ENCODE measurements at regions not wholly inside any gene's neighbourhood (a gene's known extent, or its start where the extent isn't known, plus 50 kb on each side); places are given as distances from the start of the nearest gene placed in this dataset.

DNA sequence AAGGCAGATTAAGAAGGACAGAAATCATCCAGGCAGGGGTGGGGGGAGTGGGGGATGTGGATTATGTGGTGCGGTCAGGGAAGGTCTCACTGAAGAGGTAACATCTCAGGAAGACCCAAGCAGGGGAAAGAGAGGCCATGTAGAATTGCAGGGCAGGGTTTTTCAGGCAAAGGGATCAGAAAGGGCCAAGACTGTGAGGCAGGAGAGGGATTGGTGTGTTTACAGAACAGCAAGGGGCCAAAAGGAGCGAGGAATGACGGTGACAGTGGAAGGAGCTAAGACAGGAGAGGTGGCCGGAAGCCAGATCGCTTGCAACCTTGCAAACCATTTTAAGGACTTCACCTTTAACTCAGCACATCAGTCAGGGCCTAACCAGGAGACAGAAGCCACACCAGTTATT, 535.4 kb upstream of the JARID2 start:
- no peak overlapping the region for H3K9ac ChIP-seq (ENCODE audit: low read length)
- H3K27ac ChIP-seq (ENCODE audit: low read length): no peak overlapping the region
- no peaks in the 10 kb centered on the region for H3K36me3 ChIP-seq (ENCODE audit: control insufficient read depth, low read depth, low read length)
- no peak overlapping the region for H3K4me3 ChIP-seq (ENCODE audit: low read length)
- H3K4me1 ChIP-seq (ENCODE audit: control insufficient read depth, low read depth, low read length): peaks cover 3% of the 10 kb centered on the region
- no peaks in the 10 kb centered on the region for H3K27me3 ChIP-seq (ENCODE audit: control insufficient read depth, insufficient read depth, low read length)
- no peaks in the 10 kb centered on the region for H3K9me3 ChIP-seq (ENCODE audit: control insufficient read depth, low read depth, low read length)

DNA sequence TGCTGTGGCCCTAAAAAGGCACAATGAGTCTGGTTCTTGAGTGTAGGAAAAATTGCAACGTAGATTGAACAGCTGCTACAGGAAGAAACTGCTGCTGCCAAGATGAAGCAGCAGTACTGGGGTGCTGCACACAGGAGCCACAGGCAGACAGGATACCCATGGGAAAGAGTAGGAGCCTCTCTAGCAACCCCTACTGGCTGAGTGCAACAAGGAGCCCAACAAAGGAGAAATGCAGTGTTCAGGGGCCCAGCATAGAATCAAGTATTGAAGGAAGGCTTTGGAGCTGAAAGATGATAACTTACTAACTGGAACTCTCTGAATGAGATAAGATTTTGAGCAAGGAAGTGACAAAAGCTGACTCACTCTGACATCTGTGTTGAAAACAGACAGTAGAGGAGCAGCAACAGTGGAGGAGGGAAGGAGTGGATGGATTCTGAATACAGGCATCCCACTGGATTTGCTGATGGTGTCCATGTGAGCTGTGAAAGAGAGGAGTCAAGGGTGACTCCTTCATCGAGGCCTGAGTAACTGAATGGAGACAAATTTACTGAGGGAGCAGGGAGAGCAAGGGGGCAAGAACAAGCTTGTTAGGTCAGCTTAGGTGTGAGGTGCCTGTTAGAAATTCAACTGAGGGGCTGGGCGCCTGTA, 534.7 kb upstream of the JARID2 start:
- peaks cover 3% of the 10 kb centered on the region for H3K4me1 ChIP-seq (ENCODE audit: control insufficient read depth, low read depth, low read length)
- no peaks in the 10 kb centered on the region for H3K9me3 ChIP-seq (ENCODE audit: control insufficient read depth, low read depth, low read length)
- H3K27ac ChIP-seq (ENCODE audit: low read length): no peak overlapping the region
- no peak overlapping the region for H3K9ac ChIP-seq (ENCODE audit: low read length)
- no peaks in the 10 kb centered on the region for H3K36me3 ChIP-seq (ENCODE audit: control insufficient read depth, low read depth, low read length)
- no peak overlapping the region for H3K4me3 ChIP-seq (ENCODE audit: low read length)
- H3K27me3 ChIP-seq (ENCODE audit: control insufficient read depth, insufficient read depth, low read length): no peaks in the 10 kb centered on the region

DNA sequence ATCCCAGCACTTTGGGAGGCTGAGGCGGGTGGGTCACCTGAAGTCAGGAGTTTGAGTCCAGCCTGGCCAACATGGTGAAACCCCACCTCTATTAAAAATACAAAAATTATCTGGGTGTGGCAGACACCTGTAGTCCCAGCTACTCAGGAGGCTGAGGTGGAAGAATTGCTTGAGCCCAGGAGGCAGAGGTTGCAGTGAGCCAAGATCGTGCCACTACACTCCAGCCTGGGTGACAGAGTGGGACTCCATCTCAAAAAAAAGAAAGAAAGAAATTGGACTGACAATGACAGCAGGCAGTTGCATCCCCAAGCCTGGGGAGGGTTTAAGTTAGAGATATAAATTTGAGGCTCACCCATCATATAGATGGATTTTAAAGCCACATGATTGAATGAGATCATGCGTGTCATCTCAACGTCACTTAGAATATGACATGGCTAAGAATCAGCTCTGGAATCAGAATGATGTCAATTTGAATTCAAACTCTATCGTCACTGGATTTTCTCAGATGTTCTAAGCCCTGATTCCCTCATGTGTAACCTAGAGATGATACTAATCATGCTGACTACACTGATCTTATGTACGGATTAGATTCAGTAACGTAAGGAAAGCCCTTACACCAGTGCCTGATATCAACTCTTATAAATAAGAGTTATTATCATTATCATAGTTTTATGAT, 534.0 kb upstream of the JARID2 start:
- Histone ChIP-seq H3K27ac (ENCODE audit: low read length) (no peak overlapping the region), H3K9ac (ENCODE audit: low read length) (no peak overlapping the region), H3K9me3 (ENCODE audit: control insufficient read depth, low read depth, low read length) (no peaks in the 10 kb centered on the region), H3K36me3 (ENCODE audit: control insufficient read depth, low read depth, low read length) (no peaks in the 10 kb centered on the region), H3K4me1 (ENCODE audit: control insufficient read depth, low read depth, low read length) (peaks cover 3% of the 10 kb centered on the region), H3K4me3 (ENCODE audit: low read length) (no peak overlapping the region), H3K27me3 (ENCODE audit: control insufficient read depth, insufficient read depth, low read length) (no peaks in the 10 kb centered on the region)

DNA sequence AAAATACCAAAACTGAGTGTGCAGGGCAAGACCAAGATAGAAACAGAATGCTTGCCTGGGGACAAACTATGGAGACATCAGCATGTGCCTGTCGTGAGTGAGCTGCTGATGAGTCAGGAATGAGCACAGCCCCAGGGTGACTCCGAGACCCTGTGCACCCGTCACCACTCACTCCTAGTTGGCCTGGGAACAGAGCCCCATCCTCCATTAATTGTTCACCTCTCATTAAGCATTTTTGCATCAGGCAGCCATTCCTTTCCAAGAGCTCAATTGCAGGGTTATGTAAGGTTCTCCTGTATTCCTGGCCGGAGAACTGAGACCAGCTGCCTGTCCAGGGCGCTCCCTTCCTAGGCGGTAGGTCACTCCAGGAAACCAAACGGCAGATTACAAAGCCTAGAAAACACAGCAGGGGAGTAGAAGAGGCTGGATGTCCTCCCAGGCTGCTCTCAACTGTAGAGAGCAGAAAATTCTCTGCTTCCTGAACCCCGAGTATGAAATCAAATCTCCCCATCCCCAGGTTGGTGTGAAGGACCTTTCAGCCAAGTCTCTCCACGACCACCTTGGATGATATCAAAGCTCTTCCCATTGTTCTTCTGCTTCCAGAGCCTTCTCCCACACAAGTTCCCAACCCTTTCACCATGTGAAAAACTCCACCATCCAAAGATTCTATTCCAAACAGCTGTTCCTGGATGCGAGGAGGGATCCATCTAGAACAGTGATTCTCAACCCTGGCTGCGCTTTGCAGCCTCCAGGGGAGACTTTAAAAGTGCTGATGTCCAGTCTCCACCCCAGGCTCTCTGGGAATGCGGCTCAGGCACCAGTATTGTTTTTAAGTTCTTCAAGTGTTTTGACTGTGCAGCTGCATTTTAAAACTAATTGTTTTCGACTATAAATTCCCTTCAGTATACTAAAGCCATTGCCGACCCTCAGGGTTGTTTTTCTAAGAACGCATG, 532.6 kb upstream of the JARID2 start:
- no peaks in the 10 kb centered on the region for H3K27me3 ChIP-seq (ENCODE audit: control insufficient read depth, insufficient read depth, low read length)
- no peaks in the 10 kb centered on the region for H3K9me3 ChIP-seq (ENCODE audit: control insufficient read depth, low read depth, low read length)
- H3K9ac ChIP-seq (ENCODE audit: low read length): no peak overlapping the region
- no peak overlapping the region for H3K27ac ChIP-seq (ENCODE audit: low read length)
- H3K4me3 ChIP-seq (ENCODE audit: low read length): no peak overlapping the region
- H3K36me3 ChIP-seq (ENCODE audit: control insufficient read depth, low read depth, low read length): no peaks in the 10 kb centered on the region
- peaks cover 3% of the 10 kb centered on the region for H3K4me1 ChIP-seq (ENCODE audit: control insufficient read depth, low read depth, low read length)

DNA sequence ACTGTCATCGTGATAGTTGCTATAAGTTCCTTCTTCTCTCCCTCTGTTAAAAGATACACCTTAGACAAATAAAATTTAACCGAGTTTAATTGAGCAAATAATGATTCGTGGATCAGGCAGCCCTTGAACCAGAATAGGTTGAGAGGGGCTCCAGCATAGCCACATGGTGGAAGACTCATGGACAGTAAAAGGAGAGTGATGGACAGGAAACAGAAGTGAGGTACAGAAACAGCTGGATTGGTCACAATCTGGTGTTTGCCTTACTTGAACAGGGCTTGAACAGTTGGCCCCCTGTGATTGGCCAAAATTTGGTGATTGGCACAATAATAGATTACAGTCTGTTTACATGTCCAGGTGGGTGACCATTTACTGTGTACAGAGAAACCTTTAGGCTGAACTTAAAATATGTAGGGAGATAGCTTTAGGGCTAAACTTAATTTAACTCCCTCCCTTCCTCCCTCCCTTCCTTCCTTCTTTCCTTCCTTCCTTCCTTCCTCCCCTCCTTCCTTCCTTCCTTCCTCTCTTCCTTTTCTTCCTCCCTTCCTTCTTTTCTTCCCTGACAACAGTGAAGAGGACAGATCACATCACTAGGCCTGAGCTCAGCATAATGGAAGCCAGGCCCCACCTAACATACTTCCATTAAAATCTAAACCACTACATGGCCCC, 531.8 kb upstream of the JARID2 start:
- Histone ChIP-seq H3K9me3 (ENCODE audit: control insufficient read depth, low read depth, low read length) (no peaks in the 10 kb centered on the region), H3K9ac (ENCODE audit: low read length) (no peak overlapping the region), H3K4me1 (ENCODE audit: control insufficient read depth, low read depth, low read length) (peaks cover 3% of the 10 kb centered on the region)

DNA sequence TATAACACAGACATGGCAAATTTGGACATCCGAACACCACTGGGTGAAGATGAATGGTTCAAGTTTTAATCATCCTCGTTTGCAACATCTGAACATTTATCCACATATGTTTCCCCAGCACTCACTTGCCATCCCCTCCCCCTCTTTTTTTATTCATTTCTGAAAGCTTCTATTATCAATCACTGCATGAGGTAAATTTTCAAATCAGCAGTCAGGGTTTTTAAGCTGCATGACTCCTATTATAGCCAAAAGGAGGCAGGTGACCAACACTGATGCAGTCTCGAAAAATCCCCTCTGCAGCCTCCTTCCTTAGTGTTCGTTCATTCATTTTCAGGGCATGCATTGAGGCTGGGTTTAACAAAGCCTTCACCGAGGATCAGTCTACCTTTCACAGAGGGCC, 530.8 kb upstream of the JARID2 start:
- H3K9me3 ChIP-seq (ENCODE audit: control insufficient read depth, low read depth, low read length): no peaks in the 10 kb centered on the region
- no peaks in the 10 kb centered on the region for H3K36me3 ChIP-seq (ENCODE audit: control insufficient read depth, low read depth, low read length)
- H3K4me3 ChIP-seq (ENCODE audit: low read length): no peak overlapping the region
- H3K4me1 ChIP-seq (ENCODE audit: control insufficient read depth, low read depth, low read length): peaks cover 3% of the 10 kb centered on the region
- no peak overlapping the region for H3K27ac ChIP-seq (ENCODE audit: low read length)
- H3K27me3 ChIP-seq (ENCODE audit: control insufficient read depth, insufficient read depth, low read length): no peaks in the 10 kb centered on the region
- no peak overlapping the region for H3K9ac ChIP-seq (ENCODE audit: low read length)

More for the DNA sequence above, 531.8 kb upstream of the JARID2 start:
- Histone ChIP-seq H3K27me3 (ENCODE audit: control insufficient read depth, insufficient read depth, low read length) (no peaks in the 10 kb centered on the region), H3K36me3 (ENCODE audit: control insufficient read depth, low read depth, low read length) (no peaks in the 10 kb centered on the region), H3K4me3 (ENCODE audit: low read length) (no peak overlapping the region), H3K27ac (ENCODE audit: low read length) (no peak overlapping the region)

DNA sequence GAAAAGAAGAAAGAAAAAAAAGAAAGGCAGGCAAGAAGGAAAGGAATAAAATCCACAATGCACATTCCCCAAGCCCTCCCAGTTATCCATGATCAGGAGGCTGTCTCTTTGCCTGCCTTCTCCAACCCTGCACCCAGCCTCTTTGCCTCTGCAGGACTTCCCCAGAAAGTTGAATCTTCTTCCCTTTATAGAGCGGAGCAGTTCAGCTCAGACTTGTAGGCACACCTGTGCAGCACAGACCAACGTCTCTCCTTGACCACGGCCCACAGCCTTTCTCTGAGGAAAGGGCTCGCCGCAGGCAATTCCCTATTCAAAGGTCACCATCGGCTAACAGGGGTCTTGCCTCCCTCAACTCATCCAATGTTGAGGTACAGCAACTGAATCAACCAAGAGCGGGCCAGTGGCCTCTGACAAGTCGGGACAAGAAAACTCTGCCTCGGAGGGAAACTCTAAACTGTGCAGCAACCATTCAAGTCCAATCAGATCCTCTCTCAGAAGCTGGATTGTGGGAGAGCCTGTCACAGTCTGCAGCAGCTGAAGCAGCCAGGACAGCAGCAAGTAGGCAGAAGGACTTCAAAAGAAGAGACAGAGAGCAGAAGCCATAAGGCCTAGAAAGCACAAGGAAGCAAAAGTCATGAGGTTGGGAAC, 529.2 kb upstream of the JARID2 start:
- Histone ChIP-seq H3K27me3 (ENCODE audit: control insufficient read depth, insufficient read depth, low read length) (no peaks in the 10 kb centered on the region), H3K36me3 (ENCODE audit: control insufficient read depth, low read depth, low read length) (no peaks in the 10 kb centered on the region), H3K9ac (ENCODE audit: low read length) (no peak overlapping the region), H3K4me1 (ENCODE audit: control insufficient read depth, low read depth, low read length) (peaks cover 9% of the 10 kb centered on the region), H3K27ac (ENCODE audit: low read length) (no peak overlapping the region), H3K4me3 (ENCODE audit: low read length) (no peak overlapping the region), H3K9me3 (ENCODE audit: control insufficient read depth, low read depth, low read length) (no peaks in the 10 kb centered on the region)

DNA sequence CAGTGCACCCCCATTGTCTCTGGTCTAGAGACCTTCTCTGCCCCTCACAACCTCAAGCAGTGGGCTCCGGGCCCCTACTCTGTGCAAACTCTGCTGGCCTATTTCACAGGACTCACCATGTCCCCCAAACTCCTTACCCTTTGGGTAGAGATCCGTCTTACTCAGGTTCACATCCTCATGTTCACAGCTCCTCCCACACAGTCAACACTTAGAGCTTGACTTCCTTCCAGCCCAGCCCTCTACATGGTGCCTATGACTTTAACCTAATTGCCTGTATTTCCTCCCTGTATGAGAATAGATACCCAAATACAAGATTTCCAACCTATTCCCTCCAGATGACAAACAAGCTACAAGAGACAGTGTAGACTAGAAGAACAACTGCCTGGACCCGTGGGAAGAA, 528.6 kb upstream of the JARID2 start:
- H3K36me3 ChIP-seq (ENCODE audit: control insufficient read depth, low read depth, low read length): no peaks in the 10 kb centered on the region
- no peaks in the 10 kb centered on the region for H3K27me3 ChIP-seq (ENCODE audit: control insufficient read depth, insufficient read depth, low read length)
- H3K27ac ChIP-seq (ENCODE audit: low read length): no peak overlapping the region
- no peak overlapping the region for H3K9ac ChIP-seq (ENCODE audit: low read length)
- H3K4me3 ChIP-seq (ENCODE audit: low read length): no peak overlapping the region
- H3K9me3 ChIP-seq (ENCODE audit: control insufficient read depth, low read depth, low read length): no peaks in the 10 kb centered on the region
- H3K4me1 ChIP-seq (ENCODE audit: control insufficient read depth, low read depth, low read length): peaks cover 9% of the 10 kb centered on the region

DNA sequence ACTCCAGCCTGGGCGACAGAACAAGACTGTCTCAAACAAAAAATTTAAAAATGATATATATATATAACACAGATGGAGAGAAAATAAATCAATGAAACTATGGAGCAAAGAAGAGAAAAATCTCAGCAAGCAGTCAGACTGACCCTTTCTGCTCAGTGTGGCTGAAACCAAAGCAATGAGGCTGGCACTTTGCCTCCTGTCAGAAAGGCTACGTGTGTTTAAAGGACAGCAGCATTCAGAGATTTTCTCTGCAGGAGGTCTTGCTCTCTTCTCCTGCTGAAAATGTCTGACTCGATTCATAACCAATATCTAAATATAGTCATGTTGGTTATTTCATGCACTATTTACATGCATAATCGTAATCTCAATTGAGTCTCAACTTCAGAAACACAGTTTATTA, 527.0 kb upstream of the JARID2 start:
- H3K27me3 ChIP-seq (ENCODE audit: control insufficient read depth, insufficient read depth, low read length): no peaks in the 10 kb centered on the region
- H3K9me3 ChIP-seq (ENCODE audit: control insufficient read depth, low read depth, low read length): no peaks in the 10 kb centered on the region
- no peak overlapping the region for H3K9ac ChIP-seq (ENCODE audit: low read length)
- H3K36me3 ChIP-seq (ENCODE audit: control insufficient read depth, low read depth, low read length): no peaks in the 10 kb centered on the region
- H3K4me3 ChIP-seq (ENCODE audit: low read length): no peak overlapping the region
- no peak overlapping the region for H3K27ac ChIP-seq (ENCODE audit: low read length)
- H3K4me1 ChIP-seq (ENCODE audit: control insufficient read depth, low read depth, low read length): peaks cover 9% of the 10 kb centered on the region

DNA sequence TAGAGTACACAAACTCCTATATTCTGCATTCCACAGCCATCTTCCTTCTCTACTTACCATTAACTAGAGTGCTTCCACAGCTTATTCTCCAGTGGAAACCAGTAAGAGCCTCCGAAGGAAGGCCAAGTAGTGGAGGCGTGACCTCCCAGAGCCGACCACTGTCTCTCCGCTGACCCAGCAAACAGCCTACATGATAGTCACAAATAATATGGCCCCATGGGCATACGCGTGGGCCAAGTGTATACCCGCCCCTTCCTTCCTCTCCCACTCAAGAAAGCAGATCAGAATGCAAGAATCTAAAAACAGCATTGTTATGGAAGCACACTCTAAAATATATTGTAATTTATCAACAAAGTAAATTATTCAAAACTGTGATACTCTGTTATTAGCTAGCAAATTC, 526.6 kb upstream of the JARID2 start:
- Histone ChIP-seq H3K4me1 (ENCODE audit: control insufficient read depth, low read depth, low read length) (peaks cover 9% of the 10 kb centered on the region), H3K9ac (ENCODE audit: low read length) (no peak overlapping the region), H3K27me3 (ENCODE audit: control insufficient read depth, insufficient read depth, low read length) (no peaks in the 10 kb centered on the region), H3K4me3 (ENCODE audit: low read length) (no peak overlapping the region), H3K9me3 (ENCODE audit: control insufficient read depth, low read depth, low read length) (no peaks in the 10 kb centered on the region), H3K27ac (ENCODE audit: low read length) (no peak overlapping the region), H3K36me3 (ENCODE audit: control insufficient read depth, low read depth, low read length) (no peaks in the 10 kb centered on the region)

Measured in iPS-18a (cell line).